GM12878 (cell line): ENCODE measurements at regions not wholly inside any gene's neighbourhood (a gene's known extent, or its start where the extent isn't known, plus 50 kb on each side); places are given as distances from the start of the nearest gene placed in this dataset.

Experiments used
- ATAC-seq: fragments of 200-7000 bp; cut with Tn5 transposase; 3 replicates; pipeline ENCODE4 v1.9.1; 2020; ENCODE audit warnings: mild to moderate bottlenecking, moderate library complexity
- BruUV-seq: library from RNA; stranded (reverse); fragments of 400-500 nt; replicated peaks from 2 replicates; lab custom pipeline; 2021; lab: Mats Ljungman, UMichigan
- CTCF ChIA-PET: fragments of 300-600 bp; sonication (Branson Sonifier 250); formaldehyde crosslinking; extraction: SDS; loops from one replicate; lab custom pipeline; 2021; ENCODE audit warnings: inconsistent platforms; lab: Yijun Ruan, JAX
- POLR2A ChIA-PET: fragments of 350-600 bp; formaldehyde crosslinking; extraction: SDS; loops from one replicate; lab custom pipeline; 2021; ENCODE audit warnings: inconsistent platforms; lab: Charles Lee
- RAD21 ChIA-PET: fragments of 300-600 bp; sonication (Branson Sonifier 250); formaldehyde crosslinking; loops from one replicate; lab custom pipeline; 2023; ENCODE audit warnings: antibody characterized with exemption; ENCODE audit not compliant: unreplicated experiment; lab: Charles Lee
- SMC1A ChIA-PET: fragments of 300-600 bp; sonication (Branson Sonifier 250); formaldehyde crosslinking; loops from one replicate; lab custom pipeline; 2023; ENCODE audit not compliant: unreplicated experiment, uncharacterized antibody; lab: Charles Lee
- DNase-seq: peaks from one replicate; pipeline ENCODE4 v3.0.0-alpha.2; 2011; ENCODE audit warnings: low read depth, low spot score
- FAIRE-seq: peaks from 3 replicates; lab custom pipeline; 2011; peaks lifted over from hg19 to GRCh38; lab: Jason Lieb, UNC
- H2AFZ ChIP-seq: 2 replicates; pipeline ENCODE4 v1.6.0; 2011; ENCODE audit warnings: low read depth, low read length, control low read depth; ENCODE audit not compliant: control insufficient read depth
- H3K27ac ChIP-seq: 2 replicates; pipeline ENCODE4 v1.5.1; 2011; ENCODE audit warnings: control low read depth; ENCODE audit not compliant: control insufficient read depth, insufficient read depth
- H3K27me3 ChIP-seq, 2 experiments: replicated peaks in 1 of 2; 2 replicates each; pipeline versions ENCODE4 v1.6.0 to v1.6.1; 2011; ENCODE audit warnings: low read length in 1 of 2; ENCODE audit not compliant: control insufficient read depth in 2 of 2, insufficient read depth in 2 of 2
- H3K36me3 ChIP-seq, 2 experiments: 2 replicates each; pipeline ENCODE4 v1.5.1; 2011; ENCODE audit warnings: low read length in 1 of 2; ENCODE audit not compliant: control insufficient read depth in 2 of 2, insufficient read depth in 2 of 2
- H3K4me1 ChIP-seq: 2 replicates; pipeline ENCODE4 v1.6.1; 2011; ENCODE audit warnings: mild to moderate bottlenecking, low read length, moderate library complexity, mixed read lengths; ENCODE audit not compliant: control insufficient read depth, insufficient read depth
- H3K4me2 ChIP-seq: 2 replicates; pipeline ENCODE4 v1.6.0; 2011; ENCODE audit warnings: control low read depth; ENCODE audit not compliant: control insufficient read depth, insufficient read depth
- H3K4me3 ChIP-seq: fragments of 200-600 bp; sonication (generic); 2 replicates; pipeline ENCODE4 v1.5.1; 2016
- H3K79me2 ChIP-seq: 2 replicates; pipeline ENCODE4 v1.6.0; 2011; ENCODE audit warnings: low read length; ENCODE audit not compliant: control insufficient read depth, insufficient read depth
- H3K9ac ChIP-seq: 2 replicates; pipeline ENCODE4 v1.8.0; 2011; ENCODE audit warnings: low read length, control low read depth, mixed read lengths; ENCODE audit not compliant: control insufficient read depth, insufficient read depth
- H3K9me3 ChIP-seq: replicated peaks from 3 replicates; pipeline ENCODE4 v1.5.1; 2011; ENCODE audit warnings: mild to moderate bottlenecking, low read length; ENCODE audit not compliant: control insufficient read depth, insufficient read depth
- H4K20me1 ChIP-seq: 2 replicates; pipeline ENCODE4 v1.6.0; 2011; ENCODE audit not compliant: control insufficient read depth, insufficient read depth
- ATF7 ChIP-seq: fragments of 450-650 bp; IDR thresholded peaks from 2 replicates; pipeline ENCODE4 v1.6.1; 2016; ENCODE audit warnings: low read depth, mild to moderate bottlenecking
- BMI1 ChIP-seq: fragments of 450-650 bp; IDR thresholded peaks from 2 replicates; pipeline ENCODE4 v1.6.1; 2016; ENCODE audit warnings: mild to moderate bottlenecking, moderate library complexity, borderline replicate concordance
- ELK1 ChIP-seq: IDR thresholded peaks from 2 replicates; pipeline ENCODE4 v1.6.1; 2012; ENCODE audit warnings: low read depth, low read length, improper control_type of control experiment
- EP300 ChIP-seq, 2 experiments: fragments of 150-350 bp in 1 of 2; IDR thresholded peaks; 2 replicates each; pipeline ENCODE4 v1.6.1; 2011 to 2012; ENCODE audit warnings: low read depth in 2 of 2, low read length in 2 of 2, borderline replicate concordance in 1 of 2, improper control_type of control experiment in 1 of 2, inconsistent platforms in 1 of 2; ENCODE audit not compliant: control insufficient read depth in 1 of 2
- HDGF ChIP-seq: fragments of 450-650 bp; IDR thresholded peaks from 2 replicates; pipeline ENCODE4 v1.6.1; 2016; ENCODE audit warnings: antibody characterized with exemption
- IKZF1 ChIP-seq: fragments of 450-650 bp; conservative IDR thresholded peaks from 2 replicates; pipeline ENCODE4 v1.6.1; 2017; ENCODE audit warnings: antibody characterized with exemption, mild to moderate bottlenecking
- NFXL1 ChIP-seq: fragments of 450-650 bp; IDR thresholded peaks from 2 replicates; pipeline ENCODE4 v1.6.1; 2017; ENCODE audit warnings: antibody characterized with exemption, mild to moderate bottlenecking, borderline replicate concordance
- PBX3 ChIP-seq: IDR thresholded peaks from 2 replicates; pipeline ENCODE4 v1.6.1; 2011; ENCODE audit warnings: mild to moderate bottlenecking, low read depth, low read length, moderate library complexity; ENCODE audit not compliant: insufficient replicate concordance
- RAD21 ChIP-seq: IDR thresholded peaks from 2 replicates; pipeline ENCODE4 v1.6.1; 2011; ENCODE audit warnings: mild to moderate bottlenecking, low read depth, low read length, moderate library complexity; ENCODE audit not compliant: insufficient read depth
- STAT3 ChIP-seq: IDR thresholded peaks from 2 replicates; pipeline ENCODE4 v1.6.1; 2011; ENCODE audit warnings: low read depth, low read length, improper control_type of control experiment
- SUPT20H ChIP-seq: IDR thresholded peaks from 2 replicates; pipeline ENCODE4 v1.6.1; 2011; ENCODE audit warnings: low read depth, mild to moderate bottlenecking, low read length, moderate library complexity, borderline replicate concordance; ENCODE audit not compliant: control insufficient read depth
- TCF3 ChIP-seq: IDR thresholded peaks from 2 replicates; pipeline ENCODE4 v1.6.1; 2012; ENCODE audit warnings: low read depth, mild to moderate bottlenecking, low read length, borderline replicate concordance; ENCODE audit not compliant: insufficient read depth
- USF2 ChIP-seq: IDR thresholded peaks from 2 replicates; pipeline ENCODE4 v1.6.1; 2011; ENCODE audit warnings: low read depth, low read length, improper control_type of control experiment, borderline replicate concordance
- WGBS: methylation state at CpG from one replicate; pipeline ENCODE4 v1.1.6; 2016; ENCODE audit warnings: low lambda C conversion rate; ENCODE audit not compliant: insufficient replicate concordance, insufficient coverage; ENCODE audit errors: missing lambda C conversion rate; 5-methylcytosine and 5-hydroxymethylcytosine counted together
- in situ Hi-C: fragments of 300-500 bp; cut with MboI; formaldehyde crosslinking; loops from 9 replicates; pipeline ENCODE4 v1.14.3; 2018; ENCODE audit warnings: mixed read lengths
- intact Hi-C: fragments of 100-400 bp; cut with micrococcal nuclease; formaldehyde crosslinking; loops from one replicate; pipeline ENCODE4 v1.14.2; 2022; ENCODE audit not compliant: unreplicated experiment

GRCh38 chr10:118395947-118396346 is 53.8 kb upstream of the FAM204A start:
- SMC1A ChIA-PET = interaction anchor here (0.6 kb wide), 1 partner anchor 143 kb away, joined by 3 read pairs; no protein-coding TSS in a partner anchor
- no peak for ATAC-seq
- H3K4me2 ChIP-seq = no peak overlapping the region
- intact Hi-C loops (no loop called here), in situ Hi-C loops (no loop called here)
- no TSS peak for BruUV-seq
- TF ChIP-seq STAT3 = no peak
- TF ChIP-seq SUPT20H = no peak
- TF ChIP-seq RAD21 = no peak
- no peak for TF ChIP-seq PBX3
- TF ChIP-seq IKZF1 = no peak
- no peak for TF ChIP-seq EP300 (IDR thresholded peaks at IDR 0.05; ENCODE audit: borderline replicate concordance in 1 of 2, control insufficient read depth in 1 of 2, low read depth in 2 of 2, low read length in 2 of 2)
- no peak for TF ChIP-seq BMI1
- TF ChIP-seq ELK1 = no peak
- TF ChIP-seq USF2 = no peak
- TF ChIP-seq TCF3 = no peak
- TF ChIP-seq NFXL1 = no peak
- no peak for TF ChIP-seq ATF7
- TF ChIP-seq HDGF = no peak
- H3K27me3 ChIP-seq = no peaks in the 10 kb centered on the region
- H3K9ac ChIP-seq = no peak overlapping the region
- POLR2A ChIA-PET = no interaction called here
- RAD21 ChIA-PET = no interaction called here
- no peaks in the 10 kb centered on the region for H3K9me3 ChIP-seq
- H3K27ac ChIP-seq = no peak overlapping the region
- H3K36me3 ChIP-seq = no peaks in the 10 kb centered on the region
- H3K4me3 ChIP-seq = no peak overlapping the region
- no peak for DNase-seq
- no peak for FAIRE-seq
- no peaks in the 10 kb centered on the region for H3K79me2 ChIP-seq
- no peaks in the 10 kb centered on the region for H4K20me1 ChIP-seq
- no peaks in the 10 kb centered on the region for H3K4me1 ChIP-seq
- CTCF ChIA-PET = interaction anchor here (1.4 kb wide), 1 partner anchor 64 kb away, joined by 3 read pairs; no protein-coding TSS in a partner anchor
- WGBS = 78% methylated on average over 5 of the region's 5 CpGs
- no peak overlapping the region for H2AFZ ChIP-seq
